Panc1 (cell line): ENCODE measurements at regions not wholly inside any gene's neighbourhood (a gene's known extent, or its start where the extent isn't known, plus 50 kb on each side); places are given as distances from the start of the nearest gene placed in this dataset.

Source experiments
- CTCF ChIP-seq: fragments of 450-650 bp; IDR thresholded peaks from 2 replicates; pipeline ENCODE4 v1.5.1; 2017; ENCODE audit warnings: mild to moderate bottlenecking
- REST ChIP-seq, 2 experiments: IDR thresholded peaks; 2 replicates each; pipeline ENCODE4 v1.6.1; 2011 to 2012; ENCODE audit warnings: low read depth in 2 of 2, control low read depth in 1 of 2, low read length in 1 of 2, mild to moderate bottlenecking in 1 of 2, moderate library complexity in 1 of 2; ENCODE audit not compliant: insufficient read depth in 1 of 2

GRCh38 chr18:41113885-41114482 is 841.0 kb upstream of the PIK3C3 start:
- no peak for TF ChIP-seq CTCF
- no peak for TF ChIP-seq REST (IDR thresholded peaks at IDR 0.05; ENCODE audit: insufficient read depth in 1 of 2, low read depth in 2 of 2, low read length in 1 of 2)
